HG03457 (cell line): ENCODE measurements at regions not wholly inside any gene's neighbourhood (a gene's known extent, or its start where the extent isn't known, plus 50 kb on each side); places are given as distances from the start of the nearest gene placed in this dataset.
"Not testable (repeated sequence)": the region's sequence is repeated elsewhere in the genome, so short reads cannot be mapped to it uniquely, and the experiment has no call there.

Experiments used
- ATAC-seq: cut with Tn5 transposase; IDR thresholded peaks from one replicate; pipeline ENCODE4 v1.9.1; 2021; ENCODE audit warnings: moderate number of reproducible peaks; ENCODE audit not compliant: unreplicated experiment

DNA sequence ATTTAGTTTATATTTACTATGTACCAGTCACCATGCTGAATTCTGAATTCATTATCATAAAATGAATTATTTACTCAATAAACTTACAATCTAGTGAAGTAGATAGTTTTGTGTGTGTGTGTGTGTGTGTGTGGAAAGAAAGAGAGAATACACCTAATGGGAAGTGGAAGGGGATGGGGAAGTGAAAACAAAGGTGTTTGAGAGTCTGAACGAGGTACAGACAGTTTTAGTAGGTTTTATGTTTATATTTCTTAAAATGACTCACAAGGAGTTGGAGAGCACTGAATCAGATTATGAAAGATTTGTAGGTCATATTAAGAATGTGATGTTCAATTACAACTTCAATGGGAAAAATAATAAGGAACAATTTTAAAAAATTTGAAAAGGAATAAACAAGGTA is 1753.0 kb downstream of the SLITRK1 start:
- no peak for ATAC-seq

DNA sequence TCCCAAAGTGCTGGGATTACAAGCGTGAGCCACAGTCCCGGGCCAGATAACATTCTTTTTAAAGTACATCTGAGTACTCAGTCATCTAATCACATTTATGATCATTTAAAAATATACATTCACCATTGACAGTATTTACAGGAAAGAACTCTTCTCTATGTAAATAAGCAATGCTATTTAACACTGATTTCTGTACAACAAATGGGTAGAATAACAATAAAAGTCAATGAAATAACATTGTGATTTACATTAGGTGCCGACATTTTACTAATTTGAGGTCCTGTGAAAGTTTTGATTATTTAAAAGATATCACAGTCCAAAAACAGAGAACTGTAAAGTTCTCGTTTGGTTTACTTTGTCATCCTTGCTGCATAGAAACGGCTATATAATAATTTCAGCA is 1763.7 kb downstream of the SLITRK1 start:
- ATAC-seq, result no peak

DNA sequence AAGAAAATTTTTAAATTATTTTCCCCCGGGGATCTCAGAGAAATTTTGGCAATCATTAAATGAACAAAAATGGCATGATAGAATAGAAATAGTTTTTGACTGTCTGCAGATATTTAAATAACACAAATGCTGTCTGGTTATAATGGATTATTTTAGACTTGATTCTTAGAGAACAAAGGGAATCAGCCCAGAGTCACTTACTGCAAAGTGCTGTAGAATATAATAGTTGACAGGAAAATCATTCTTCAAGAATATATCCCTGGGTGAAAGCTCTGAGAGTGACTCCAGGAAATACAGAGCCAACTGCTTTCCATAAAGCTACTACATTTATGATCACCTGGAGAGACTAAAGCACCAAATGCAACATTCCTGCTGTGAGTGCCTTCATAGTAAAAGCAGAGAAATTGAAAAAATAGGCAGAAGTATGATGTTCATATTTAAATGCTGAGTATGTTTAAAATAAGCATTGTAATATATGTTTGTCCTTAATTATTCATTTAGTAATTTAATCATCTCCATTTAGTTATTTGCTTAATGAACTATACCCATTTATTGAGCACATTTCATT is 1765.8 kb downstream of the SLITRK1 start:
- ATAC-seq, result no peak

DNA sequence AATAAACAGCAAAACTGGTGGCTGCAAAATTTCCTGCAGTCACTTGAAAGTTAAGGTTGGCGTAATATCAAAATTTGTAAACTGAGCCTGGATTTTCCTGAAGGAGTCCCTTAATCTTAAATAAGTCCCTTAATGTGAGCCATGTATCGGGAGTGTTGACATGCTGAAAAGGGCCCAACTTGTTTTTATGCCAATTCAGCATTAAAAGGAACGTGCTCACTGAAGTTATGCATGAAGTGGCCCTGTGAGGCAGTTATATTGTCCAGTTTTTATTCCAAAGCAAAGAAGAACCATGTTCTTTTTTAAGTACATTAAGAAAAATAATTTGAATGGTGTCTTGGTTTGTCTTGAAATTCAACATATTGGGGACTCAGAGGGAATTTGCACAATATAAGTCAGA is 1766.9 kb downstream of the SLITRK1 start:
- ATAC-seq, result no peak

DNA sequence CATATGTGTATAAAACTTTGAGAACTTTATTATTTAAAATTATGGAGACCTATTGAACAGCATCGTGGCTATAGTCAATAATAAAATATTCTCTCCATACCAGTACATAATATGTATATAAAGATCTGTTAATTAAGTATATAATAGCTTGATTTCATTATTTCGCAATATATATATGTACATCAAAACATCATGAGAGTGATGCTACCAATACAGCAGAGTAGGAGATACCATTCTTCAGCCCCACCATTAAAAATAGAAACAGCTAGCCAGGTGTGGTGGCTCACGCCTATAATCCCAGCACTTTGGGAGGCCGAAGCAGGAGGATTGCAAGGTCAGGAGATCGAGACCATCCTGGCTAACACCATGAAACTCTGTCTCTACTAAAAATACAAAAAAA is 1755.3 kb upstream of the SPRY2 start:
- ATAC-seq, result no peak

DNA sequence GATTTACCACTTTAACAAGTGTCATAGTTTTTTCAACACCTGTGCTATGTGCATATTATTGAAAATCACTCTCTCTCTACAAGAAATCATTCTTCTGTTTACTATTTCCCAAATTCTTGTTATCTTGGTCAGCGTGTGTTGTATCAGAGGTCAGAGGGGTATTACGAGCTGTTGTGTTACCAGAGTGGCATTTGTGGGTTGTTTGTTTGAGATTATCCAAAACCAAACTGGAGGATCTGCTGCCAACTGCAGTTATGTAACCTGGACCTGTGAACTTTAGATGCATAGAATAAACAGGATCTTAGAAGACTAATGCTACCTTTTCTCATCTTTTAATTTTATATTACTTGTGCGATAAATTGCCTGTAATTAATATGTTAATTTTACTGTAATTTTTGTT is 1751.4 kb upstream of the SPRY2 start:
- ATAC-seq, result no peak

DNA sequence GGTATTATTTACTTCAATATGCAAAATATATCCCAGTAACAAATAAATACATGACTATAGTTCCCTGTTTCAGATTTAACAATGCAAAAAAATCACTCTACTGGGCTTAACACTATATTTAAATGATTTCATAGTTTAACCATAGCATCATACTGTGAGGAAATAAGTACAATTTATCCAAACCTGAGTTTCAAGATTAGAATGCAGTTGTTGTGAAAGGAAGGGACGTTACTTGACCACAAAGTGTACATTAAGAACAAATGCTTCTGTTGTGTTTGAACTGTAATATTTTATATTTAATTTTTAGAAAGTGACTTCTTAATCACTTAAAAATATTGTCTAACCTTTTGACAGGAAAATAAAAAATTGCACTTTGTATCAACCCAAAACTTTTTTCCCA is 1747.9 kb upstream of the SPRY2 start:
- no peak for ATAC-seq

DNA sequence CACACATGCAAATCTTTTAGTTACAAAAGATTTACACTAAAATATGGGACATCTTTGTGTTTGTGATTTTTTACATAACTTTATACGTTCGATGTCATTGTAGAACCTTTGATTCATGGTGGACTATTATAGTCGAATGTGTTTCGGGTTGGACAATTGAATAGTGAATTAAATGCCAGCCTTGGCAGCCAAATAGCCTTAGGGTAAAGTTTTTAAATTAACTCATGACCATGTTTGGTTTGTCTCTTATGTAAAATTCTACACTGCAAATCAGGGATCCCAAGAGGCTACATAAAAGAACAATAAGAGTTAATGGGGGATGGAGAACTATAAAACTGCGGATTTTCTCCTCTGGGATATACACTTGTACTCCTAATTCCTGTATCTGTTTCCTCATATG is 1735.6 kb upstream of the SPRY2 start:
- no peak for ATAC-seq

DNA sequence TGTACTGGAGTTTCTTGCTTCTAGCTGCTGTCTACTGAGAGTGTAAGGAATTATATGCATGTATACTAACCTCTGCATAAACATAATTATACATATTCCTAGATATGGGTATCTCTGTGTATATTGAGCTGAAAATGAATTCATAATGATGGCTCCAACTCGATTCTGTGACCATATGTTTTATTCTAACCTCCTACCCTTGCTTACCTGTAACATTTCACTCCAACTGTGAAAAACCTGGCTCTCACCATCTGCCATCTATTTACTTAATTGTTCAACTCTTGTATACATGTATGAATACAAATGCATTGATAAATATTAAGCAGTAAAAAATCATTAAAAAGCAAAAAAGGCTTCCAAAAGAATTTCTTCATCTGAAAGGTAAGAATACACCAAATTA is 1729.5 kb upstream of the SPRY2 start:
- no peak for ATAC-seq

DNA sequence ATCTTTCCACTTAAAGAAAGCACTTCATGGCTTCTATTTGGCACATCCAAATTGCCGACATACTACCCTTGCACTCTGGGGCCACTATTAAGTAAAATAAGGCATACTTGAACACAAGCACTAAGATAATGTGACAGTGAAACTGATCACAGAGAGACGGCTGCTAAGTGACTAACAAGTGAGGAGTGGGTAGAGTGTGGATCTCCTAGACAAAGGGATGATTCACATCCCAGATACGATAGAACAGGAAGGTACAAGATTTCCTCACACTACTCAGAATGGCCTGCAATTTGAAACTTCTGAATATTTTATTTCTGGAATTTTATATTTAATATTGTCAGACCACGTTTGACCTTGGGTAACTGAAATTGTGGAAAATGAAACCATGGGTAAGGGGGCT is 1721.8 kb upstream of the SPRY2 start:
- ATAC-seq, result no peak

DNA sequence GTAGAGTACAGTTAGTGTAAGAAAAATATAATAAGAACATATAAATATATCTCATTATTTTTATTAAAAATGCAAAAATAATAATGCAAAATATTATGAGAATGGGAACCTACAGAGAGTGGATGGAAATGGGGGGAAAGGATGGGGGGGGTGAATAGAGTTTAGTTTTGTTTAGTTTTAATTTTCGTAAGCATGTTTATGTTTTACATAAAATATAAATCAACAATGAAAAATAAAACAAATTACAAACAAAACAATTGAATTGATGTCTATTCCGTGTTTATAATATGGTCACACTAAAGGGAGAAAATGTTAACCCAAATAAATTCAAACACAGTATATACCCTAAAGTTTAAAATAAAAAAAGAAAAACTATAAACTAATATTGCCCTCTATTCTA is 1717.4 kb upstream of the SPRY2 start:
- ATAC-seq, result no peak

DNA sequence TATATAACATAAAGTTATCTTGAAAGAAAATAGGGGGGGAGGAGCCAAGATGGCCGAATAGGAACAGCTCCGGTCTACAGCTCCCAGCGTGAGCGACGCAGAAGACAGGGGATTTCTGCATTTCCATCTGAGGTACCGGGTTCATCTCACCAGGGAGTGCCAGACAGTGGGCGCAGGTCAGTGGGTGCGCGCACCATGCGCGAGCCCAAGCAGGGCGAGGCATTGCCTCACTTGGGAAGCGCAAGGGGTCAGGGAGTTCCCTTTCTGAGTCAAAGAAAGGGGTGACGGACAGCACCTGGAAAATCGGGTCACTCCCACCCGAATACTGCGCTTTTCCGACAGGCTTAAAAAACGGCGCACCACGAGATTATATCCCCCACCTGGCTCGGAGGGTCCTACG is 1704.4 kb upstream of the SPRY2 start:
- not testable (repeated sequence) for ATAC-seq

DNA sequence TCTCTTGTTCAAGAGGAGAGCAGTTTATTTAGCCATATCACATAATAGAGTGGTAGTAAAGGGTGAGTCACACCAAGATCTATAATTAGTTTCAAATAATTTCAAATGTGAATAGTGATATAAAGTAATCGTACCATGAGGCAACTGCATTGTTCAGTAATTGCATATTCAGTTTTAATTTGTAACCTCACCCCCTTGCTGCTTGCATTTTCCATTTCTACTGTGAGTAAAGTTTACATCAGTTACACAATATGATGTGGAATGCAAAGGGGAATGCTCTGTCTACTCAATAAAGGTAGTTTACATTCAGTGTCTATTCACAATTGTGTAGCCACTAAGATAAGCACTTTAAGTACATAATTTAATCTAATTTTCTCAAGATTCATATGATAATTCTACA is 1695.7 kb upstream of the SPRY2 start:
- ATAC-seq, result no peak

DNA sequence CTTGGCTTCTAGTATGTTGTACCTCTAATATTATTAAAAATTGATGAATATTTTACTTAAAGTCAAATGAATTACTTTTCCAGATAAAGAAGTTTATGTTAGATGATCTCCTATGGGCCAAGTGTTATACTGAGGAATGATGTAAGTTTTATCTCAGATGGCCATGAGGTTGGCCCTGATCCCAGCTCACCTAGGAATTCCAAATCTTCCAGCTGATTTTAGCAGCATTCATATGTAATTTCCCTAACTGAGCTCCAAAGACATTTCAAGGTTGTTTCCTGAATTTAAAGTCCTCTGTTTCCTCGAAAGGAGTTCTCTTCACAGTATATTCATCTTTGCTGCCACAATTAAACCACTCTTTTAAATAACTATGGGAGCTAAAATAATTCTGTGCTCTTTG is 1670.4 kb upstream of the SPRY2 start:
- ATAC-seq, result no peak

DNA sequence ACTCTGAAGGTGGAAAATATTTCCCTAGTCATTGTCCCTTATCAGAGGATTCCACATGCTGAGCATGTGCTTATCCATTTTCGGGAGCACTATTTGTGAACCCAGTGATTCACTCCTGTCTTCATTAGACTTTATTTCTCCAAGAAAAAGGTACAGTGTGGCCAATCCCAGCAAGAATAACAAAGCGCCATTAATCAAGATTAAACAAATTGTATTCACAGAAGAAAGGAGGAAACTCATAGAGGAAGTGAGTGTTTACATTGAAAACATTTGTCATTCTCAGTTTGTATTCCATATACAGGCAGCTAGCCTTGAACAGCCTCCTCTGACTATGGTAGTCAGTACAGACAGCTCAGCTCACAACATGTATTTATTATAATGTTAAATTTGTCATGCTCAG is 1669.9 kb upstream of the SPRY2 start:
- no peak for ATAC-seq

DNA sequence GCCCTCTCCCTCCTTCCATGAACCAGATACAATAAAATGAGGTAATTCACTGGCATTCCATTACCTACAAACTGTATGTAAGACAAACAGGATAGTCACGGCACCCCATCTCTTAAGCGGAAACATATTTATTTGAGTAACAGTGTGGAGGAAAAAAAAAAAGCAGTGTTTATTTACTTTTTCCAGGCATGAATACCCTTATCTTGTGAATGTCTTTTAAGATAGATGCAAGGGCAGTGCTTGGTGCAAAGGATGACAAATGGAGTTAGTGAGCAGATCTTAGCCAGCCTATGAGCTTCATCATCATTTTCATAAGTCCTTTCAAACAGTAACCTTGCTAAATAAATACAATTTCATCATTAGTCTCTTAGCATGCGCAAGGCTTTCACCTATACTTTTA is 1661.8 kb upstream of the SPRY2 start:
- ATAC-seq, result no peak

DNA sequence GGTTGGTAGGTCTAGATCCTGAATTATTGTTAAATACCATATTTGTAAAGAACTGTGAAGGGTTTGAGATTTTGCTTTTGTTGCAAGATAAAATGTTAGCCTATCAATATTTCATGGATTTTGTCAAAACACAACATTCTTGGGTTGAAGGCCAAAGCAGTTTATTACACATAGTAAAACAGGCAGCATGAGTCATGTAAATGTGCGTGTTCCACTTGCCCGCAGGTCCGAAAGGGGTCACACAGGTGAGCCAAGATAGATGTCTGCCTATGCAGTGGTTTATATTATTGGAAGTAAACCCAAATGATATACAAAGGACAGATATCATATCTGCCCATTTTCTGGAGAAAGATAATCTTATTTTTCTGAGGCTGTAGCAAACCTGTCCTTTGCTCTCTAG is 1654.4 kb upstream of the SPRY2 start:
- ATAC-seq, result no peak

DNA sequence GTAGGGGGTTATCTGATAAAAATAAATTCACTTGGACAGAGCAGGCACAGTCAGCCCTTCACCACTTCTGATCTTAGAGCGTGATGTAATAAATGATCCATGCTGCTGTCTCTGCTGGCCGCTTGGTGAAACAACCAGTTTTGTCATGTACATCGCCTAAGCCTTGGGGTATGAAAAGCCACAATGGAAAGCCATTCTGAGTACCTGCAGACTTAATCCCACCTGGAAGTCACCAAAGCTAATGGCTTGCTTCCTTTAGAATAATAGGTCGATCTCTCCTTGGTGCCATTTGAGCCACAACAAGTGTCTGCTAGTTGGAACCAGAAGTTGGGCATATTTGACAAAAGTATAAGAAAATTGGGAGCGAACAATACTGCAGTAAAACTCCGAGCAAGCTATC is 1649.7 kb upstream of the SPRY2 start:
- ATAC-seq, result no peak

DNA sequence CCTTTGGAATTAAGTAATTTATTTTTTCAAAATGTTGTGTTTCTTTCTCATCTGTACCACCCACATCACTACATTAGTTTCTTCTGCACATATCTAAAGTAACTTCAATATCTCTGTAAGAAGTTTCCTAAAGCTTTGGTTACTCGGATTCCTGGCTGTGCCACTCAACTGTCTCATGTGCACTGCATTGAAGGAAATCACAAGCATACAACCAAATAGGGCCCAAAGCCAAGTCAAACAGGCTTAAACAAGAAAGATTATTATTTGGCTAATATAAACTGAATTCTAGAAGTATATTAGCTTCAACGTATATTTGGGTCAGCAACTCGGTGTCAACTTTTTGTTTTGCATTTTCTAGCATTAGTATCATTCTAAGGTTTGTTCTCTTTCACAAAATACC is 1647.6 kb upstream of the SPRY2 start:
- ATAC-seq, result no peak

DNA sequence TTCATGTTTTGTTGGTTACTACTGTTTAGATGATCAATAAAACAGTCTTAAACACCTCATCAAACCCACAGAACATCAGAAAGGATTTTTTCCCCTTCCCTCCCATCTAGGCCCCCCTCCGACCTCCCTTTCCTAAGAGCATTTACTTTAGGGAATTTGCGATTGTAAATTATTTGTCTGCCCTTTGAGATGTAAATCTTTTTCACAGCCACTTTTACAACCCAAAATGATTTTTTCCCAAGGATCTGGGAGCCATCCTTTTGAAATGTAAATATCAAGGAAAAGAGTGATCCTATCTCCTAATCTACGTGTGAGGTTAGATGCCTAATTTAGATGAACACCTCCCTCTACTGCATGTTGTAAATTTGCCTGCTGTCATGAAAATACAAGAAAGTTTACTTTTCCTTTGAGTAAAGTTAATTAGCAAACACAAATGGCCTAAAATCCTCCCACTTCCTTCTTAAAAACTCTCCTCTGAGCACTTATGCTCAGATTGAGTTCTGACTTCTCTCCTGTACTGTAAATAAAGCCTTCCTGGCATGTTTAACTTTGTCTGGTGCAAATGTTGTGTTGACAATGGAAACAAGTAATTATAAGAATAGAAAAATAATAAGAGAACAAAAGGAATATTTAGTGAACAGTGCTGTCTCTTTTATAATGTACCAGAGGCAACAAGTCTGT is 1646.9 kb upstream of the SPRY2 start:
- ATAC-seq, result no peak

DNA sequence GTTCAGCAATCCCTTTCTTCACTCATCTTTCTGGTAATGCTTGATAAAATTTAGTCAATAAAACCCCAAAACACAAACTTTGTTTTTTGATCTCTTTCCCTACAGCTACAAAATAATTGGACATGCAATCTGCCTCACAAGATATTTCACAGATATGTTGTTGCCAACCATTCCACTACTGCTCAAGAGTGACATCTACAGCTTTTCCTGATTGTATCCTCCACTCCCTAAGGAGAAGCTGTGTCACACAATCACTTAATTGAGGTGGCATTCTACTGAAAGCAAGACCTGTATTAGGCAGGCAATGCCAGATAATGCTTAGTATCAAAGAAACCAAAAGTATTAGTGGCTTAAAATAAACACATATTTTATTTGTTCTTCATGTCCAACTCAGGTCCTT is 1646.2 kb upstream of the SPRY2 start:
- no peak for ATAC-seq

DNA sequence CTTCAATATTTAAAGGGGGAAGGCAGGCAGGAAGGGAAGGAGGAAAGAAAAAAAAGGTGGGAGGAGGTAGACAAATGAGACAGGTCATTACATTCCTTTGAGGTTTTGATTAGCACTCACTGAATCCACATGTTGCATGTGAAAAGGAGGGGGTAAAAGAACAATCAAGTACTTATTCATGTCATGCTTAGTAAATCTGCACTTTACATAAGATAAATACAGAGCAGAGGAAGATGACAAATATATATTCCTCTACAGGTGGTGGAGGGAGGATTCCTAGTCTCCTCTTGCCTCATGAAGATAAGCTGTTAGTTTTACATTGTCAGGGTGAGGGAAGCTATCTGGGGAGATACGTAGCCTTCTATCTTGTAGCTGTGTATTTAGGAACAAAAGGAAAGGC is 1645.4 kb upstream of the SPRY2 start:
- no peak for ATAC-seq

DNA sequence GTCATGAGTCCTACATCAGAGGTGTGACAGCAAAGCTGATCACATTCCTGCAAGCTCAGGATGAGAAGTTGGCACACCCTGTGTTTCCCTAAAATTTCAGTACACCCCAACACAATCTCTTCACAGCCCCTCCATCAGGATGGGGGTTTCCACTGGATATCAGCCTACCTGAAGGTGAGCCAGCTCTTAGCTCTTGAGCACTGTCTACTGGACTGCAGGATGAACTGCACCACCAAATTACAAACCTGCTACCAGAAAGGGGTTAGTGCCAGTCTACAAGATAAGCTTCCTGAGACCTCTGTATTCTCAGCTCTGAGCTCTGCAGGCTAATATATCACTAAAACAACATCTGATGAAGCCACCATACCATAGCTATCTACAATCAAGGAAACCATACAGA is 1616.2 kb upstream of the SPRY2 start:
- no peak for ATAC-seq
